HG03159 (cell line): ENCODE measurements at regions not wholly inside any gene's neighbourhood (a gene's known extent, or its start where the extent isn't known, plus 50 kb on each side); places are given as distances from the start of the nearest gene placed in this dataset.

Experiments
- ATAC-seq: cut with Tn5 transposase; IDR thresholded peaks from one replicate; pipeline ENCODE4 v1.9.1; 2021; ENCODE audit warnings: mild to moderate bottlenecking, moderate library complexity; ENCODE audit not compliant: unreplicated experiment

DNA sequence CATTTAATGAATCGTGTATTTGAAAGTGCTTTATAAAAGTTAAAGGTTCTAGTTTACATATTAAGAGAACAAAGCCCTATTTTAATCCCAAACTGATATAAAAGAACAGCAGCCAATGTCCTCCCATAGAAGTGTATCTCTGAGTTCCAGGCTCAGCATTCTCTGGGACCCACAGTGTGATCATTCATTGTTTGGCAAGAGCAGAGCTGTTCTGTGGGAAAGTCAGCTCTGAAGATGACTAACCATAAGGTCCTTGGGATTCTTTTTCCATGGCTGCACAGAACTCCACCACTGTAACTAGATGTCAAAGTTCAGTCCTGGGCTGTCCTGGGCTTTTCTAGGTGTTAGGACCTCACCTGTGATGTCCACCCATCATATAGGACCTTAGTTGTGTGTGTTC lies 157.0 kb upstream of the TLL1 start:
- no peak for ATAC-seq

DNA sequence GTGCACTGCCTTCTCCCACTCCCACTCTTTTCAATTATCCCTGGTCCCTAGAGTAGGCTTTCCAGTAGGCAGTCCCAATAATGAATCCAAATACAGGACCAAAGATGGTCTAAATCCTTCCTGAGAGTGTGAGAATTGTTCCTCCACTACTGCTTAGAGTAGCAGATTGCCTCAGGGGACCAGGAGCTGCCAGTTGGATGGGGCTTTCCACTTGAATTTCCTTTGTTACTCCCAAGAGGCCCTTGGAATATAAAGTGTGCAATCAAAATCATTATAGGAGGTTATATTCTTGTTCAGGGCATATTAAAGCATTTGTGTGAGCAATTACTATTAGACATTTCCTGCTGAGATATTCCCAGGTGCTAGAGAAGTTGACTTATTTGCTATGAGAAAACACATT lies 156.6 kb upstream of the TLL1 start:
- ATAC-seq = no peak

- no peak for ATAC-seq
Measured at GRCh38 chr4:165718660-165719059, 154.4 kb upstream of the TLL1 start.

GRCh38 chr4:165720411-165721082 lies 152.5 kb upstream of the TLL1 start:
- no peak for ATAC-seq

DNA sequence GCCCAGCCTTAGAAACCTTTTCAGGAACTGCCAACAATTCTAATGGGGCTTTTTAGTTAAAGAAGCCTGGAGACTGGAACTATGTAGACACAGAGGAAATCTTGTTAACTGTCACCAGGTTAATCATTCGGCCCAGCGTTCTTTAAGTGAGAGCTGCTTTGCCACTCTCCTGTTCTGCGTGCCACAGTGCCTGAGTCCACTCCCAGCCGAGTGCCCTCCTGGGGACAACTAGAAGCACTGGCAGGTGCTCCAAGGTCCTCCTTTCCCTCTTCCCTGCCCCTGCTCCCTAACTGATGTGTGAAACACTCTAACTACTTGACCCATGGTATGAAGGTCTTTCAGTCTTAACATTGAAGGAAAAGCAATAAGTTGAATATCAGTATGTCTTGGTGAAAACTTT lies 151.2 kb upstream of the TLL1 start:
- ATAC-seq = no peak

DNA sequence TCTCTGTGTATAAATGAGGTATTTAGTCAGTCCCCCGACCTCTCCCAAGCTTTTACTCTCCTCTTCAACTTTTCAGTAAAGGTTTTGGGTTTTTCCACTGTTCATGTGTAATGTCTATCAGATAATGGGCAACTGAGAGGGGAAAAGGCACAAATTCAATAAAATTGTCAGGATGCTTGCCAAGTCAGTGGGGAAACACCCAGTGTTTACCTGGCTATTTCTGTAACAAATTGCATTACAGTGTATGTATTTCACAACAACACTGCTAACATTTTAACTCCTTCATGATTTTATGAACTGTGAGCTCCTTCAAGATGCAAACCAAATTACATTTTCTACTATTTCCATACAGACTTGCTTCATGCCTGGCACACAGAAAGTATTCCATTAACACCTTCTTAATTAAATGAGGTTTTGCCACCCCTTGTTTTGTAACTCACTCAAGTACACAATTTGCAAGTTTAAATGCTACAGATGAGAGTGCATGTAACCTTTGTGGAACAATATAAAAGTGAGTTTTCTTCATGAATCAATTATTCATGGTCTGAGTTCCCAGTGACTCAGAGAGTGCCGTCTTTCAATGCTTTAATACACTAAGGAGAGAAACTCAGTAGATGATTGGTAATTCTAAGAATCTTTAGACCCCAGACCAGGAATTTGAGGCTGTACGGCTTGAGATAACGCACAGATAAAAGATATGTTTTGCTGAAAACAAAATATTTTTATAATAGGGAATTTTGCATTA lies 149.8 kb upstream of the TLL1 start:
- no peak for ATAC-seq

GRCh38 chr4:165724786-165725185 lies 148.3 kb upstream of the TLL1 start:
- ATAC-seq = no peak

- ATAC-seq = no peak
Measured at GRCh38 chr4:165725352-165725751, 147.7 kb upstream of the TLL1 start.

DNA sequence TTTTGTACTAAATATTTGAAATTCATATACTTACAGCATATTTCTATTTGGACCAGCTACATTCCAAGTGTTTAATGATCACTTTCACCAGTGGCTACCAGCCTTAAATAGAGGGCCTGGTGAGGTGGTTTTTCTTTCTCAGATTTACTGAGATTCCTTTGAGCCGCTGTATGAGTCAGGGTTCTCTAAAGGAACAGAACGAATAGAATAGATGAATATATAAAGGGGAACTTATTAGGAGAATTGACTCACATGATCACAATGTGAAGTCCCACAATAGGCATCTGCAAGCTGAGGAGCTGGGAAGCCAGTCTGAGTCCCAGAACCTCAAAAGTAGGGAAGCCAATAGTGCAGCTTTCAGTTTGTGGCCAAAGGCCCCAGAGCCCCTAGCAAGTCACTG lies 146.2 kb upstream of the TLL1 start:
- ATAC-seq = no peak

DNA sequence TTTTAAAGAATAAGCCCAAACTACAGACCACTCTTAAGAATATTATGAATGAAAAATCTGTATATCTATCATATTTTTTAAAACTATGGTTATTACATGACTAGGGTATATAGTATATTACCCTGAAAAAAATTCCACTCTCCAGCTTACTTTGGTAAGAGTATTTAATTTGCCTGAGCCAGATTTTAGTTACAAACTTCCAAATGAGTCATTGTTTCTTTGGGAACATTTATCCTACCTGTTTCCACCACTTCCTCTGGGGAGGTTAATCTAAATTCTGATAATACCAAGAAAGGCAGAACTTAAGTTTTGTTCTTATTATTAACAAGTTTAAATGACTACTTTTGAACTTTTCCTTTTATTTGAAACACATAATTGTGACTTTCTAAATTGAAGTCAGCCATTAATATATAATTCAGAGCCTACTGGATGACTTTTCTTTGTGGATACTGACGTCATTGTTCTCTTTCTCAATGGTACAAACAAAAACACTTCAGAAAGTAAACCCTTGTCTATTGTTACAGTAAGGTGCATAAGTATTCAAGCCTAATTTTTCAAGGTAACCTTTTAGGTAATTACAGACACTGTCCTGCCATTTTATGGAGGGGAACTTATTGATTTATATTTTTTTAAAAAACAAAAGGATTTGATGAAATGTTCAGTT lies 135.6 kb upstream of the TLL1 start:
- no peak for ATAC-seq

- ATAC-seq = peak; percentile 85
Measured at GRCh38 chr4:165738571-165738970, 134.5 kb upstream of the TLL1 start.

GRCh38 chr4:165740911-165741310 lies 132.1 kb upstream of the TLL1 start:
- ATAC-seq = no peak

DNA sequence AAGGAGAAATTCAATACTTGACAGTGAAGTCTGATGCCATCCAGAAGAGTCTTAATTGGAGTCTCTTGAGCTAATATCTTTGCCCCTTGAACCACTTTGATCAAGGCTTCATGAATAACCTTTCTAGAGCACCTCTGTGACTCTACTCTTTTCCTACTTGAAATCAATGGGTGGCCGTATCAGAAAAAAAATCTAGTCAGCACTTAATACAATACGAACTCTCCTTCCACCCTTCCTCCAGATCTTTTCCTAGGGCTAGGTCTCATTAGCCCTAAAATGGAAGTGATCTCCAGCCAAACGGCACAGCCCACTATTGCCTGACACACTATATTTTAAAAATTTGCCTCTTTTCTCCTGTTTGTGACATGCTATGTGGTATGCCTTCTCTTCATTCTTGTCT lies 129.6 kb upstream of the TLL1 start:
- ATAC-seq = no peak

GRCh38 chr4:165744370-165744769 lies 128.7 kb upstream of the TLL1 start:
- ATAC-seq = no peak

DNA sequence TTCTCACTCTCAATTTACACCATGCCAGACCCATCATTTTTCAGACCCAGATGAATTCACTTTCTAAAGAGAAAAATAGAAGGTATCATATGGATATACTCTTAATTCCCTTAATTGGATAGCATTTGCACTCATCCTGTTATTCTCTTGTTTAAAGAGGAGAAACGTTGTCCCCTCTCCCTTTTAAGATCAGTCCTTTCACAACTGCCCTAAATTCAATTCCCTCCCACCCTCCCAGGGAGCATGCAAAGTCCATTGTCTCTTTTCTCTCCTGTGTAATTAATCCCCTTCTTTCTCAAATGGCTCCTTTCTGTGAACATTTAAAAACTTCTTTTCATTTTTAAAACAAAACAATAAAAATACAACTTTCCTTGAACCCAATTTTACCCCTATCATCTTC lies 124.7 kb upstream of the TLL1 start:
- no peak for ATAC-seq

- no peak for ATAC-seq
Measured at GRCh38 chr4:165751882-165752281, 121.2 kb upstream of the TLL1 start.

DNA sequence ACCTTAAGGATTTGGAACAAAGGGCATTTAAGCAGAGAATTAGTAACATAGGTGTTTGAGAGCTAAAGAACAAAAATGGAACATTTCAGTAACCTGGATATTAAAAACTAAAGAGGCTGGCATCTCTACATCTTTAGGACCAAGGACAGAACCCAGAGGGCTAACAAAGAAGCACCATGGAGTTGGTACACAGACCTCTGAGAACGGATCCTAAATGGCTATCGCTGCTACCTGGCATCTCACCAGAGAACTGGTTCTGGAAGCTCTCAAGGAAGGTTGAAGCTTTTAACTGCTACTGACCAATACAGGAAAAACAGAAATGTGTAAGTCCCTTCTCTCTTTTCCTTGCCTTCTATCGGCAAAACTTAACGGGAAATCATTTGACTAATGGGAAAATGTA lies 118.4 kb upstream of the TLL1 start:
- ATAC-seq = no peak

DNA sequence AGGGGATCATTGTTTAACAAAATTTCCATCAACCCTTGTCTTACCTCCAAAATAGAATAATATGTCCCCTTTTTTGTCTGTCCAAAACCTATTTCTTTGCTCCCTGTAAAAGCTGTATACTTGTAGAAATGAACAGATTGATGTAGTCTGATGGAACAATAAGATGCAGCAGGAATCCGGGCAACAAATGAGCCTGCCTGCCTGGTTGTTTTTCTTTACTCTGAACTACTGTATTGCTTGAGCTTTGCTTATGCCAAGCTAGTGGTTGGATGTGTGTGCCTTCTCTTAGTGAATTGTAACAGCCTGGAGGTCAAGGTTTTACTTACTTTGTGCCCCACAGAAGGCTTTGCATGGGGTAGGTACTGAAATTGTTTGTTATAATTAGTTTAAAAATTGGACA lies 116.2 kb upstream of the TLL1 start:
- ATAC-seq = no peak

DNA sequence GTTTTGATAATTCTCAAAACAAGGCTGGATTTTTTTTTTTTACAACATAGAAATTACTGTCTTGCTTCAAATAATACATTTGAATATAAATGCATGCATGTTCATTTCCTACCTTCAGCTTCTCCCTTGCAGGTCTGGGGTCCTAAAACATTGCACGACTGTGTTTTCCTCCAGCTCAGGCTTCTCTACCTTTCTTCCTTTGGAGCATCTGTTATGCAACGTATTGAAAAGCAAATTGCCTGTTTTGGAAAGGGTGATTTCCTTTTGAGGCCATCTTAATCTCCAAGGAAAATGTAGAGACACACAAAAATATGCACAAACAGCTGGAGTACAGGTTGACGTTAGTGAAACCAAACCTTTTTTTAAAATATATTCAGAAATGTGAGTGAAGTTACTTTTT lies 115.6 kb upstream of the TLL1 start:
- ATAC-seq = no peak

DNA sequence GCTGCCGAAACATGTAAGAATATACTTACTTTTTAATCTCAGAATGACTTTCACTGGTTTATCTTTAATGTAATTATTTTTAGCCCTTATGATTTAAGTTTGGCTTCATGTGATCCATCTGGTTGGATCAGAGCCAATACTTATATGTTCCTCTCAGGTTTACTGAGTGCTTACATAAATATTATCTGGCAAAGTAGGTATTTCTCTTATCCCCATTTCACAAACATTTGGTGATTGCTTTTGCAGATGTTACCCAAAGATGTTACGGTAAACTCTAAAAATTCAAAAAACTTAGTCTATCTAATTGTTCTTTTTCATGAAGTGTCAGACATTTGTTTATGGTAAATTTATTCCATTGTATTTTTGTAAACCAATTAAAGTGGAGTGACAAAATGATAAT lies 115.0 kb upstream of the TLL1 start:
- no peak for ATAC-seq

DNA sequence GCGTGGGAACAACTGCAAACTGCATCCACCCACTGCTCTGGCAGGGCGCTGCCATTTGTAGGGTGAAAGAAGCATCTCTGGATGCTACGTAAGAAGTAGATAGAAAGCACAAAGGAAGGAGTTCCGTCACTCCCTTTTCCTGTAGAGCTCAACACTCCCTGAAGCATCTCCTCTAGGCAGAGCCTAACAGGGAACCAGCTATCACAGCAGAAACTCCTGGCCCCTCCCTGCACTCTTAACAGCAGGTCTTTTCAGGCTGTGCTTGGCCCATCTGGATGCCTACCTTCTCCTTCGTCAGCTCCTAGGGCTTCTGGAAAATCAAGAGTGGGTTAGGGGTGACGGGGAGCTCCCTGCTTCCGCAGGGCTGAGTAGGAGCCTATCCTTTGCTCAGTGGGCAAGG lies 112.9 kb upstream of the TLL1 start:
- no peak for ATAC-seq

DNA sequence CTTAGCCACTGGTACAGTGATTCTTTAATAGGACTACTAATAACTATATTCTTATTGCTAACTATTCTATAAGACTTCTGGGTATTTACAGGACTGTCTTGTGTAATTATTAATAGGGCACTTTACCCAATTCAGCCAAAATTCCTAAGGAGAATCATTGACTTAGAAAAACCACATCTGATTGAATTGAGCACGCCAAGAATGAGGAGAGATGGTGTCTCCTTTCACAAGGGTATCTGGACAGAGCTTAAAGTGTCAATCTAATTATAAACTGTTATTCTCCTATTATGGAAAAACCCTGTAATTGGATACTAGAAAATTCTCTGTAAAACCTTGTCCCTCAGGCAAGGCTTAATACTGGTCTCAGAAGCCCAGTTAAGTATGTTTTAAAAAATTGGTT lies 111.1 kb upstream of the TLL1 start:
- no peak for ATAC-seq
